Muscle of back (tissue), 3 donors: ENCODE measurements at regions not wholly inside any gene's neighbourhood (a gene's known extent, or its start where the extent isn't known, plus 50 kb on each side); places are given as distances from the start of the nearest gene placed in this dataset.

Source experiments
- DNase-seq, 3 donors: peaks; one replicate each; pipeline versions ENCODE4 v3.0.0 to v3.0.0-alpha.2; 2013

- no peak for DNase-seq
These were observed 175.7 kb upstream of the INHBA start for GRCh38 chr7:41878309-41879295.

DNA sequence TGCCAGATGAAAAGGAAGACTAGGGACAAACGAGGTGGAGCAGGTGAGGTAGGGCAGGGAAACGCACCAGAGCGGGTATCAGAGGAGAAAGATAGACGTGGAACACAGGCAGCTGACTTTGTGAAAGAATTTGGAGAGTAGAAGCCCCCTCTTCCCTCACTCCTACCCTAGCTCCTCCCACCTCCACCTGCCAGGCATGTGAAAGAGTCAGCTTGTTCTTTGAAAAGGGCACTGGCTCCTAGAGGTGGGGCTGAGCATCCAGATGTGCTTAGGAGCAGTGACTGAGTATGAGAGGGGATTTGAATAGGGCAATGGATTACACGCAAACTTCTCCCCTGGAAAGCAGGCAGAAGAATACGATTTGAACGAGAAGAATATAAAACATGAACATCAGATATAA, 174.2 kb upstream of the INHBA start:
- no peak for DNase-seq

- DNase-seq: no peak
These were observed 172.6 kb upstream of the INHBA start for GRCh38 chr7:41875513-41875912.

DNA sequence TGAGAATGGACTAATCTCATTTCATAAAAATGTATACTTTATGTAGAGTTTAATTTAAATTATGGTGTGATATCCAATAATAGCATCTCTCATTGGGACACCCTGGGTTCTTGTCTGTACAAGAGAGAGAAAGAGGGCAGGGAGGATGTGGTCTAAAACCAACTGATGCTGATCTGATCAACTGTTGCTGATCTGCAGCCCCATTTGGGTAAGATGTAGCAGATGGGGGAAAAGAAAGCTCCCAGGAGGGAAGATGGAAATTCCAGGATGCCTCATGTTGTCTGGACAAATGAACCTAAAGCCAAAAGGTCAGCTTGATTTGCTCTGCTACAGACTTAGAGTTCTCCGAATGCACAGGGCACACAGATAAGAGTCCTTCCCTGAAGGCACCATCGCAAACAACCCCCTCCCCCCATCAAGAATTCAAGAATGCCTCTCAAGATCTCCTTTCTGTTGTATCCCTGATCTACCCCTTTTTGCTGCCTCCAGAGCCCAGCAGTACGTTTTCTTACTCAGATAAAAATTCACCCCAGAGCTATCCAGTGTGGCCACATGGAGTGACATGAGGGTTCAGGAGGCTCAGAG, 171.4 kb upstream of the INHBA start:
- no peak for DNase-seq

- no peak for DNase-seq
These were observed 170.9 kb upstream of the INHBA start for GRCh38 chr7:41873741-41874140.

GRCh38 chr7:41872966-41873365, 170.1 kb upstream of the INHBA start:
- no peak for DNase-seq

- peak in 1 of 3 donors; percentile 26 for DNase-seq
These were observed 167.7 kb upstream of the INHBA start for GRCh38 chr7:41870461-41871138.

DNA sequence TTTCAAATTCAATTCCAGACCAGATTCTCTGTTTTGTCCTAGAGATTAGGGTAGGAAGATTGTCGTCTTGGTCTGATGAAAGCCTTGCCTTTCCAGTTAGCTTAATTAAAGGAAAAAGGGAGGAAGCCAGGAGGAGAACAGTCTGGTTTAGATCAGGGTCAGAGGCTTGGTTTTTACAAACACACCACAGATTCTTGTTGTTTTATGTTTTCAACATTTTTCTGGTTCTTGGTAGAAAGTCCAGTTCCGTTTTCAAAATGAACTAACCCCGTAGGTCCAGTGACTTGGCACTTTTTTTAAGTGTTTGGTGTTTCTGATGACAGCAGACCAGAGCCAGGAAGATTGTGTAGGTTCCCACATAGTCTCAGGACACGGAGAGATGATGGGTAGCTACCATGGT, 167.1 kb upstream of the INHBA start:
- no peak for DNase-seq

GRCh38 chr7:41869596-41869995, 166.7 kb upstream of the INHBA start:
- no peak for DNase-seq

DNA sequence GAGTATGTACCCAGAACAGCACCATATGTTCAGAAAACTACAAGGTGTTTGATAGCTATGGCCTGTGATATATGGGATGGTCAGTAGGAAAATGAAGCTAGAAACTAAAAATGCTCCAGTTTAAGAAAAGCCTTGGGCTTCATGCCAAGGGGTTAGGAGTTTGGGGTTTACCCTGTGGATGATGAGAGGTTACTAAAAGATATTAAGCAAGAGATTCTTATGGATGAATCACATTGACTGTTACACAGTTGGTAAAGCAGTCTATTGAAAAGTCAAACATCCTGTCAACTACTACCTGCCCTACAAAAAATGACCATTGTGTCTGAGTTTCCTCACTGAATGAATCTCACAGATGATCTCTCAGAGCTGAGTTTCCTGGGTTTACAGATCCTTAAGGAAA, 166.2 kb upstream of the INHBA start:
- peak in 1 of 3 donors; percentile 53 for DNase-seq

DNA sequence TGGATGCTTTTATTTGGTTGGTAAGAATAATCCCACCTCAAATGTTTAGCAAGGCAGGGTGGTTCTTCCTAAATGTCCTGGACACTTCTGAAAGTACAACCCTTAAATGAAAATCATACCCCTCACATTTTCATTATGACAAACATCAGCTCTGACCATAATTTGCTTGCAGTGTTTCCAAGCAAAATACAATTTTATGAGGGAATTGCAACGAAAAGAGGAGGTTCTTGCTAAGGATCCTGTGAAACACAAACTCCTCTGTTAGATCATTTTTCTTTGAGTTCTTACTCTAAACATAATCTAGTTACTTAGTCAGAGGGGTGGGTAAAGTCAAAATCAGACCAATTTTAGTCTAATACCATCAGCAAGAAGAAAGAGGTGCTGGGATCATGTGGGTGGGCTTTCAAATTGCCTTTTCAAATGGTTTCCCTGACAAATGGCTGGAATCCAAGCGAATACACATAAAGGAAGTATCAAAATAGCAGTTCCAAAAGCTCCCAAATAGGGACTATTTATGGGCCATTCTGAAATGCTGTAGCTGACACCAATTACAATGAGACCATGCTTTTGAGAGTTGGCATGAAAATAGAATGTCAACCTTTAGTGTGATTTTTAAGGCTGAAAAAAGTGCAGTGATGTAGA, 164.9 kb upstream of the INHBA start:
- peak in 1 of 3 donors; percentile 27 for DNase-seq

DNA sequence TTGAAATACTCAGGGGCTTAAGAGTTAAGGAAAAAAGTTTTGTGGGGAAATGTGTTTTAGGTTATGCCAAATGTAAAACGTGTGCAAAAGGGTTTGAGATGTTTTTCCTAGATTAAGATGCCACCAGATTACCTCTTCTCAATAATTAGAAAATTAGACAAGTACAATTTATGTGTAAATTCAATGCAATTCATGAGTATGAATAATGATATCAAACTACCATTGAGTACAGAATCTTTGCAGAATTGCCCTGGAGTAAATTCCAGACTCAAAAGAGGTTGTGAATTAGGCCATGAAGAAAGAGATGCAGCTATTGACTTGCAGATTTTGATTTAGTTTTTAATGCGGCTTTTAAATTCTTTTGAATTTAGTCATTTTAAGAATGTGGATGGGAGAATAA, 159.4 kb upstream of the INHBA start:
- DNase-seq: no peak

- DNase-seq: peak in 1 of 3 donors; percentile 35
These were observed 158.8 kb upstream of the INHBA start for GRCh38 chr7:41861642-41862041.

GRCh38 chr7:41858201-41858600, 155.3 kb upstream of the INHBA start:
- no peak for DNase-seq

- no peak for DNase-seq
These were observed 152.9 kb upstream of the INHBA start for GRCh38 chr7:41855798-41856197.

DNA sequence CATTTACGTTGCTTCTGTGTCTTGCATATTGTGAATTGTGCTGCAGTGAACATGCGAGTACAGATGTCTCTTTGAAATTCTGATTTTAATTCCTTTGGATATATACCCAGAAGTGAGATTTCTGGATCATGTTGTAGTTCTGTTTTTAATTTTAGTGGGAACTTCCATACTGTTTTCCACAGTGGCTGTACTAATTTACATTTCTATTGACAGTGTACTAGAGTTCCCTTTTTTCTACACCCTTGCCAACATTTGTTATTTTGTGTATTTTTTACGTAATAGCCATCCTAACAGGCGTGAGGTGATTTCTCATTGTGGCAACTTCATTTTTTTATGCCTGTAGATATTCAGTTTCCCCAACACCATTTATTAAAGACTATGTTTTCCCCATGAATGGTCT, 144.7 kb upstream of the INHBA start:
- no peak for DNase-seq

- DNase-seq: no peak
These were observed 144.3 kb upstream of the INHBA start for GRCh38 chr7:41847151-41847550.

- DNase-seq: no peak
These were observed 140.1 kb upstream of the INHBA start for GRCh38 chr7:41842956-41843355.

DNA sequence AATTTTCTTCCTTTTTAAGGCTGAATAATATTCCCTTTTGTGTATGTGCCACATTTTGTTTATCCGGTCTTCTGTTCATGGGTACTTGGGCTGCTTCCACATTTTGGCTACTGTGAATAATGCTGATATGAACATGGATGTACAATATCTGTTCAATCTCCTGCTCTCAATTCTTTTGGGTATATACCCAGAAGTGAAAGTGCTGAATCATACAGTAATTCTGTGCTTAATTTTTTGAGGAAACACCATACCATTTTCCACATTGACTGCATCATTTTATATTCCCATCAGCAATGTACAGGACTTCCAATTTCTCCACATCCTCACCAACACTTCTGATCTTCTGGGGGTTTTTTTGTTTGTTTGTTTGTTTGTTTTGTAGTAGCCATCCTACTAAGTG, 135.0 kb upstream of the INHBA start:
- DNase-seq: no peak

DNA sequence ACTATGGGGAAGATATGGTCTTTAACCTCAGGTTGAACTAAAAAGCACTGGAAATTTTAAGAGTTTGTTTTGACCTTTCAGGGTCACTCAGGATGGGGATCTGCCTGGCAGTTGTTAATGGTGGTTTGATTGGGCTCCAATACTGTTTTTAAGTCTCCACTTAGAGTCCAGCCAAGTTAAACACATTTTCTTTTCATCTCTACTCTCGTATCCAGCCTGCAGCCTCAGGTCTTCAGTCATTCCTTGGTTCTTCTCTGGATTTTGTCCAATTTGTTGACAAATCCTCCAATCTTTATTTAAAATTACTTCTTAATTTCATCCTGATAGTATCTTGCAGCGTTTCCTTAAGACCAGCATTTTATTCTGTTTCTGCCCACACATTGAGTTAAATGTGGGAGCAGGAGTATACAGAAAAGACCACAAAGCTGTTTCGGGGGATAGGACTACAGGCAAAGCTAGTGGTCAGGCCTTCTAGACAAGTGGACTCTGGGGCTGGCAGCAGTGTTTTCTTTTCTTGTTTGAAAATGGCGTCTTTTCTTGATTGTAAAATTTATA, 133.2 kb upstream of the INHBA start:
- DNase-seq: peak in 1 of 3 donors; percentile 34

DNA sequence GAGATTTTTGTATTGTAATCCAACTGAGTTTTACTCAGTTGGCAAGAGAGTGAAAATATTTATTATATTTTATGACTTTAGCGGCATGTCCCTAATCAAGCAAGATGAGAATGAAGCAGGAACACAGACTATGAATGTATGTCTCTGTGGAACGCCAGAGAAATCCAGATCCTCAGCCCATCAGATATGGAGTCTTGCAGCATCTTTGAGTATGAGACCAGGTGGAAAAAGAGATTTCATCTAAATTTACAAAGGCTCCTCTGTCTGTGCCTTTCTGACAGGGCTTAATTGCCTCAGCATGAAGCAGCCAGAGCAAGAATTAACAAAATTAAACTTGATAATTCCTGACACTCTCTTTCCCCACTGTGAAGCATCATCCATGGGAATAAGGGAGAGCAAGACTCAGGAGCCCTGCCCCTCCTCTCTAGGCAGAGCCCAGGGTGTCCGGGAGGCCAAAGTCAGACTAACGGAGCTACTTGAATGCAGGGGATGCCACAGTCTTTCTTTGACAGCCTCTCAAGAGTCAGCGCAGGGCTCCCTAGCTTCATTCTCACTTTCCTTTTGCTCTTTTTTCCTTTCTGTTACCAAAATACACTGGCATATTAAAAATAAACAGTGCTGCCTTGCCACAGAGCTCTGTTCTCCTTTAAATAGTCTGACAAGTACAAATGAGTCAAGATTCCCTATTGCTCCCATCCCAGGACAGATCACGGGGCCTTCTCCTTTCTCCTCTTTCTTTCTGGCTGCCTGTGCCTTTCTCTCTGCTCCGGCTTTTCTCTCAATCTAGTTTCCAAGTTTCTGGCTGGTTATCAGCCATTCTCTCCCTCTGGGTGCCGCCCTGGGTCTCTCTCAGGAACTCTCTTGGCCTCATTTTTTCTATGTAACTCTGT, 132.2 kb upstream of the INHBA start:
- DNase-seq: peak in 2 of 3 donors; percentile 19 to 59
